K562 (cell line): ENCODE measurements at regions not wholly inside any gene's neighbourhood (a gene's known extent, or its start where the extent isn't known, plus 50 kb on each side); places are given as distances from the start of the nearest gene placed in this dataset.
A peak's percentile ranks its signal among the peaks of the same experiment; 100 is the strongest.

ENCODE experiments used
- ATAC-seq: fragments of 200-7000 bp; cut with Tn5 transposase; 3 replicates; pipeline ENCODE4 v1.9.1; 2020; ENCODE audit warnings: moderate library complexity
- BruUV-seq: library from RNA; stranded (reverse); fragments of 400-500 nt; replicated peaks from 2 replicates; lab custom pipeline; 2021; lab: Mats Ljungman, UMichigan
- CTCF ChIA-PET: fragments of 300-600 bp; formaldehyde crosslinking; extraction: SDS; loops from one replicate; lab custom pipeline; 2021; ENCODE audit warnings: low intra/inter-chr PET ratio; lab: Yijun Ruan, JAX
- POLR2A ChIA-PET: fragments of 300-600, 350-650 bp; sonication (Branson Sonifier 250); formaldehyde crosslinking; extraction: SDS; loops from one replicate; lab custom pipeline; 2021; ENCODE audit warnings: antibody characterized with exemption, inconsistent platforms; lab: Yijun Ruan, JAX
- DNase-seq, 4 experiments: peaks; one replicate each; pipeline versions ENCODE4 v3.0.0 to v3.0.0-alpha.2; 2011 to 2018; ENCODE audit warnings: low spot score in 3 of 4, mixed read lengths in 3 of 4; ENCODE audit errors: extremely low read depth in 1 of 4
- FAIRE-seq: peaks from 2 replicates; lab custom pipeline; 2011; peaks lifted over from hg19 to GRCh38; lab: Jason Lieb, UNC
- H2AFZ ChIP-seq: 2 replicates; pipeline ENCODE4 v1.6.0; 2011; ENCODE audit warnings: low read depth, low read length, control low read depth, inconsistent platforms
- H3K27ac ChIP-seq: fragments of 200-600 bp; 3 replicates; pipeline ENCODE4 v1.8.0; 2011; ENCODE audit warnings: low read depth, mild to moderate bottlenecking, control low read depth, inconsistent platforms, low read length, moderate library complexity, mixed read lengths; ENCODE audit errors: extremely low read depth
- H3K27me3 ChIP-seq, 2 experiments: fragments of 300-600 bp in 1 of 2; 2 replicates in 1 of 2; 3 replicates in 1 of 2; pipeline versions ENCODE4 v1.6.0 to v1.8.0; 2011; ENCODE audit warnings: inconsistent platforms in 2 of 2, low read length in 2 of 2, mild to moderate bottlenecking in 1 of 2, mixed read lengths in 1 of 2, moderate library complexity in 1 of 2; ENCODE audit not compliant: control insufficient read depth in 2 of 2, insufficient read depth in 2 of 2
- H3K36me3 ChIP-seq: fragments of 300-600 bp; 3 replicates; pipeline ENCODE4 v1.8.0; 2011; ENCODE audit warnings: mild to moderate bottlenecking, low read length, inconsistent platforms; ENCODE audit not compliant: control insufficient read depth, insufficient read depth
- H3K4me1 ChIP-seq, 2 experiments: fragments of 200-600 bp in 1 of 2; replicated peaks in 1 of 2; 2 replicates in 1 of 2; 3 replicates in 1 of 2; pipeline versions ENCODE4 v1.5.1 to v1.8.0; 2011; ENCODE audit warnings: inconsistent platforms in 2 of 2, low read length in 2 of 2, mild to moderate bottlenecking in 1 of 2, mixed read lengths in 1 of 2, moderate library complexity in 1 of 2; ENCODE audit not compliant: control insufficient read depth in 2 of 2, insufficient read depth in 2 of 2
- H3K4me2 ChIP-seq: 2 replicates; pipeline ENCODE4 v1.6.1; 2011; ENCODE audit warnings: low read length, control low read depth, inconsistent platforms, mixed read lengths; ENCODE audit not compliant: insufficient read depth
- H3K4me3 ChIP-seq: fragments of 200-600 bp; sonication (generic), shearing (Covaris generic); 2 replicates; pipeline ENCODE4 v1.5.1; 2016; ENCODE audit warnings: control low read depth, inconsistent platforms
- H3K79me2 ChIP-seq: fragments of 200-600 bp; 3 replicates; pipeline ENCODE4 v1.8.0; 2011; ENCODE audit warnings: low read length, inconsistent platforms; ENCODE audit not compliant: control insufficient read depth, insufficient read depth
- H3K9ac ChIP-seq, 2 experiments: 2 replicates each; pipeline versions ENCODE4 v1.6.0 to v1.6.1; 2011; ENCODE audit warnings: low read depth in 2 of 2, low read length in 2 of 2, control low read depth in 1 of 2, inconsistent platforms in 1 of 2, mild to moderate bottlenecking in 1 of 2, mixed read lengths in 1 of 2; ENCODE audit not compliant: insufficient read depth in 1 of 2
- H3K9me1 ChIP-seq: one replicate; pipeline ENCODE4 v1.6.0; 2011; ENCODE audit warnings: inconsistent platforms, mild to moderate bottlenecking, low read length, moderate library complexity; ENCODE audit not compliant: control insufficient read depth, insufficient read depth
- H3K9me3 ChIP-seq: replicated peaks from 2 replicates; pipeline ENCODE4 v1.5.1; 2011; ENCODE audit warnings: low read depth, low read length, inconsistent platforms; ENCODE audit not compliant: control insufficient read depth, insufficient read depth
- H4K20me1 ChIP-seq: replicated peaks from 2 replicates; pipeline ENCODE4 v1.6.1; 2011; ENCODE audit warnings: low read length, inconsistent platforms, mixed read lengths; ENCODE audit not compliant: control insufficient read depth, insufficient read depth
- AFF1 ChIP-seq, 2 experiments: fragments of 450-650 bp; IDR thresholded peaks; 2 replicates each; pipeline ENCODE4 v1.6.1; 2018; ENCODE audit warnings: mild to moderate bottlenecking in 2 of 2, low read depth in 1 of 2; ENCODE audit not compliant: partially characterized antibody in 2 of 2
- ATF6 ChIP-seq: sonication (generic); formaldehyde crosslinking; IDR thresholded peaks from 2 replicates; pipeline ENCODE4 v1.4.0; 2020; ENCODE audit warnings: mild to moderate bottlenecking, missing genetic modification reagents
- ATF7 ChIP-seq: fragments of 450-650 bp; IDR thresholded peaks from 2 replicates; pipeline ENCODE4 v1.7.1; 2014; ENCODE audit warnings: mild to moderate bottlenecking, moderate library complexity
- CREB5 ChIP-seq: fragments of 250-450 bp; sonication (Bioruptor Pico); IDR thresholded peaks from 2 replicates; pipeline ENCODE4 v1.5.0; 2020; ENCODE audit warnings: mild to moderate bottlenecking
- E2F8 ChIP-seq: fragments of 450-650 bp; IDR thresholded peaks from 2 replicates; pipeline ENCODE4 v1.7.1; 2018; ENCODE audit warnings: mild to moderate bottlenecking, low read depth; ENCODE audit not compliant: partially characterized antibody
- ELF1 ChIP-seq: fragments of 200-800 bp; sonication (Bioruptor generic); IDR thresholded peaks from 2 replicates; pipeline ENCODE4 v1.6.1; 2016; ENCODE audit warnings: missing genetic modification characterization, missing compliant biosample characterization
- FOXK2 ChIP-seq, 2 experiments: fragments of 450-650 bp; IDR thresholded peaks in 1 of 2; conservative IDR thresholded peaks in 1 of 2; 2 replicates each; pipeline ENCODE4 v1.6.1; 2016; ENCODE audit warnings: low read depth in 2 of 2, mild to moderate bottlenecking in 1 of 2
- HDAC8 ChIP-seq: fragments of 450-650 bp; IDR thresholded peaks from 2 replicates; pipeline ENCODE4 v1.6.1; 2016; ENCODE audit warnings: mild to moderate bottlenecking, missing genetic modification characterization, moderate library complexity, missing compliant biosample characterization
- KDM5B ChIP-seq: fragments of 200-600 bp; sonication (generic); IDR thresholded peaks from 2 replicates; pipeline ENCODE4 v1.6.1; 2012; ENCODE audit warnings: low read depth, mild to moderate bottlenecking, moderate library complexity, low read length, control low read depth, inconsistent platforms; ENCODE audit not compliant: insufficient replicate concordance
- POLR2H ChIP-seq: IDR thresholded peaks from 2 replicates; pipeline ENCODE4 v1.6.1; 2016; ENCODE audit warnings: missing genetic modification characterization, low read depth, mild to moderate bottlenecking, control low read depth, missing compliant biosample characterization, moderate library complexity
- TSC22D4 ChIP-seq: fragments of 450-650 bp; IDR thresholded peaks from 2 replicates; pipeline ENCODE4 v1.6.1; 2016; ENCODE audit warnings: missing genetic modification characterization, missing biosample characterization, control low read depth
- ZNF57 ChIP-seq: fragments of 450-650 bp; formaldehyde crosslinking; IDR thresholded peaks from 2 replicates; pipeline ENCODE4 v1.4.0; 2020; ENCODE audit warnings: mild to moderate bottlenecking, moderate library complexity
- WGBS: fragments of 100-300 bp; shearing (Covaris generic); methylation state at CpG from one replicate; pipeline ENCODE4 v1.1.6; 2016; ENCODE audit warnings: low coverage, mixed read lengths; ENCODE audit not compliant: insufficient coverage; ENCODE audit errors: missing lambda C conversion rate; 5-methylcytosine and 5-hydroxymethylcytosine counted together
- in situ Hi-C: fragments of 300-500 bp; cut with MboI; formaldehyde crosslinking; loops from 4 replicates; pipeline ENCODE4 v1.15.0; 2018; ENCODE audit warnings: inconsistent platforms, mixed read lengths
- intact Hi-C: fragments of 100-400 bp; cut with micrococcal nuclease; formaldehyde crosslinking; loops from 2 replicates; pipeline ENCODE4 v1.14.2; 2022

GRCh38 chr15:94845390-94845716 is 614.0 kb downstream of the MCTP2 start:
- BruUV-seq: TSS peak; percentile 95
- peaks cover 11 to 20% of the 10 kb centered on the region in 2 experiments; a peak in 3 of 5 replicates for H3K4me1 ChIP-seq
- TF ChIP-seq ATF6 (CRISPR knock-in tag) (no peak), ELF1 (peak; percentile 0; the same call in 1 of the 2 replicates), ZNF57 (CRISPR knock-in tag) (no peak), ATF7 (no peak), AFF1 (IDR thresholded peaks at IDR 0.05; ENCODE audit: low read depth in 1 of 2, partially characterized antibody in 2 of 2) (peak in 1 of 2 experiments; percentile 40), HDAC8 (tag) (no peak), E2F8 (peak; percentile 5), POLR2H (tag) (peak; percentile 67), KDM5B (no peak), FOXK2 (conservative IDR thresholded peaks at IDR 0.05 in 1 of 2, IDR thresholded peaks at IDR 0.05 in 1 of 2; ENCODE audit: low read depth in 2 of 2) (0 out of 4 replicates have a peak, but pooled peaks of 1 of the 2 experiments have one; percentile 32), TSC22D4 (no peak), CREB5 (no peak)

More at GRCh38 chr15:94845390-94845716, 614.0 kb downstream of the MCTP2 start:
- DNase-seq (no peak), ATAC-seq (no peak), FAIRE-seq (no peak)
- Histone ChIP-seq H2AFZ (peak overlapping the region; percentile 89), H3K9me3 (peaks cover 8% of the 10 kb centered on the region), H3K27me3 (no peaks in the 10 kb centered on the region), H3K9ac (peak overlapping the region; percentile 80 to 85; a peak in 3 of 4 replicates), H3K36me3 (no peaks in the 10 kb centered on the region), H3K79me2 (no peaks in the 10 kb centered on the region), H4K20me1 (no peaks in the 10 kb centered on the region), H3K9me1 (no peaks in the 10 kb centered on the region), H3K4me3 (peak overlapping the region; percentile 32), H3K4me2 (peak overlapping the region; percentile 59), H3K27ac (peak overlapping the region; percentile 91)
- CTCF ChIA-PET: no interaction called here
- intact Hi-C loops (no loop called here), in situ Hi-C loops (no loop called here)
- POLR2A ChIA-PET: interaction anchor here (0.7 to 2.6 kb wide), 6 partner anchors 8 to 894 kb away, joined by 3 to 13 read pairs (median 6); no protein-coding TSS in a partner anchor
- 0% methylated on average over 8 of the region's 9 CpGs for WGBS
